Prostate gland (tissue), 2 donors: ENCODE measurements at regions not wholly inside any gene's neighbourhood (a gene's known extent, or its start where the extent isn't known, plus 50 kb on each side); places are given as distances from the start of the nearest gene placed in this dataset.

Experiments
- DNase-seq: peaks from one replicate; pipeline ENCODE4 v3.0.0-alpha.2; 2019; ENCODE audit warnings: low spot score
- H3K27ac ChIP-seq, 2 donors: fragments of 200-600 bp; sonication (generic); 2 replicates each; pipeline ENCODE4 v1.5.1; 2017 to 2019
- H3K27me3 ChIP-seq: fragments of 200-600 bp; sonication (generic); replicated peaks from 2 replicates; pipeline ENCODE4 v1.5.1; 2019; ENCODE audit not compliant: insufficient read depth
- H3K36me3 ChIP-seq, 2 donors: fragments of 200-600 bp; sonication (generic); 1 replicate in 1 of 2; 2 replicates in 1 of 2; pipeline versions ENCODE4 v1.5.1 to v1.8.1; 2017 to 2019
- H3K4me1 ChIP-seq: fragments of 200-600 bp; sonication (generic); replicated peaks from 2 replicates; pipeline ENCODE4 v1.5.1; 2019
- H3K4me3 ChIP-seq, 2 donors: fragments of 200-600 bp; sonication (generic); 2 replicates each; pipeline ENCODE4 v1.5.1; 2017 to 2019
- H3K9me3 ChIP-seq: fragments of 200-600 bp; sonication (generic); 2 replicates; pipeline ENCODE4 v1.5.1; 2017
- POLR2A ChIP-seq: fragments of 450-650 bp; IDR thresholded peaks from one replicate; pipeline ENCODE4 v1.6.1; 2016; ENCODE audit warnings: antibody characterized with exemption, mild to moderate bottlenecking
- POLR2AphosphoS5 ChIP-seq: sonication (generic); formaldehyde crosslinking; IDR thresholded peaks from one replicate; pipeline ENCODE4 v1.6.1; 2017; ENCODE audit warnings: antibody characterized with exemption
- WGBS: methylation state at CpG from one replicate; pipeline ENCODE4 v1.1.5; 2018; 5-methylcytosine and 5-hydroxymethylcytosine counted together
- intact Hi-C: fragments of 100-400 bp; cut with DNase I; formaldehyde crosslinking; loops from one replicate; pipeline ENCODE4 v1.14.2; 2022
- TF ChIP-seq, protein P1 (sequence below), 4 experiments: fragments of 200-600 bp in 2 of 4; fragments of 450-650 bp in 2 of 4; sonication (generic) in 2 of 4; IDR thresholded peaks; 1 replicate in 3 of 4; 2 replicates in 1 of 4; pipeline ENCODE4 v1.5.1; 2016 to 2019; ENCODE audit warnings: antibody characterized with exemption in 4 of 4, mild to moderate bottlenecking in 2 of 4, moderate library complexity in 2 of 4

DNA sequence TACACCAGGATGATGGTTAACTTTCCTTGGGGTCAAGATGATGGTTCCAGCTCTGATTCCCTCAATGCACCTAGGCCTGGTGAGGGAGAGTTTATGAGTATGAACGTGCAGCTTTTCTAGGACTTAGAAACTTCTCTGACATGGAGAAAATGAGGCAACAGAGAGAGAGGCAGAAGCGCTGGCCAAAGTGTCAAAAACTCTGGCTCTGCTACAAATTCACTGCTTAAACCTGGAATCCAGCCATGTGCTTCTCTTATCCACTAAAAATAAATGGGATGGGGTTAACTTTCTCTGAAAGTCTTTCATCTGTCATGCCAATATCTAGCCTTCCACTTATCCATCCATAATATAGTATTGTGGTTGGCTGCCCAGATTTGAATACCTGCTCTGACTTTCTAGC is 568.7 kb downstream of the MED13L start:
- no peaks in the 10 kb centered on the region for H3K36me3 ChIP-seq
- WGBS = 33% methylated on average over 2 of the region's 2 CpGs
- no peak overlapping the region for H3K27ac ChIP-seq
- DNase-seq = no peak
- TF ChIP-seq, protein P1, sequence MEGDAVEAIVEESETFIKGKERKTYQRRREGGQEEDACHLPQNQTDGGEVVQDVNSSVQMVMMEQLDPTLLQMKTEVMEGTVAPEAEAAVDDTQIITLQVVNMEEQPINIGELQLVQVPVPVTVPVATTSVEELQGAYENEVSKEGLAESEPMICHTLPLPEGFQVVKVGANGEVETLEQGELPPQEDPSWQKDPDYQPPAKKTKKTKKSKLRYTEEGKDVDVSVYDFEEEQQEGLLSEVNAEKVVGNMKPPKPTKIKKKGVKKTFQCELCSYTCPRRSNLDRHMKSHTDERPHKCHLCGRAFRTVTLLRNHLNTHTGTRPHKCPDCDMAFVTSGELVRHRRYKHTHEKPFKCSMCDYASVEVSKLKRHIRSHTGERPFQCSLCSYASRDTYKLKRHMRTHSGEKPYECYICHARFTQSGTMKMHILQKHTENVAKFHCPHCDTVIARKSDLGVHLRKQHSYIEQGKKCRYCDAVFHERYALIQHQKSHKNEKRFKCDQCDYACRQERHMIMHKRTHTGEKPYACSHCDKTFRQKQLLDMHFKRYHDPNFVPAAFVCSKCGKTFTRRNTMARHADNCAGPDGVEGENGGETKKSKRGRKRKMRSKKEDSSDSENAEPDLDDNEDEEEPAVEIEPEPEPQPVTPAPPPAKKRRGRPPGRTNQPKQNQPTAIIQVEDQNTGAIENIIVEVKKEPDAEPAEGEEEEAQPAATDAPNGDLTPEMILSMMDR (IDR thresholded peaks at IDR 0.05) = no peak
- TF ChIP-seq POLR2AphosphoS5 = no peak
- TF ChIP-seq POLR2A = no peak
- H3K4me1 ChIP-seq = no peaks in the 10 kb centered on the region
- intact Hi-C loops = no loop called here
- no peaks in the 10 kb centered on the region for H3K27me3 ChIP-seq
- H3K4me3 ChIP-seq = no peak overlapping the region
- H3K9me3 ChIP-seq = no peaks in the 10 kb centered on the region

DNA sequence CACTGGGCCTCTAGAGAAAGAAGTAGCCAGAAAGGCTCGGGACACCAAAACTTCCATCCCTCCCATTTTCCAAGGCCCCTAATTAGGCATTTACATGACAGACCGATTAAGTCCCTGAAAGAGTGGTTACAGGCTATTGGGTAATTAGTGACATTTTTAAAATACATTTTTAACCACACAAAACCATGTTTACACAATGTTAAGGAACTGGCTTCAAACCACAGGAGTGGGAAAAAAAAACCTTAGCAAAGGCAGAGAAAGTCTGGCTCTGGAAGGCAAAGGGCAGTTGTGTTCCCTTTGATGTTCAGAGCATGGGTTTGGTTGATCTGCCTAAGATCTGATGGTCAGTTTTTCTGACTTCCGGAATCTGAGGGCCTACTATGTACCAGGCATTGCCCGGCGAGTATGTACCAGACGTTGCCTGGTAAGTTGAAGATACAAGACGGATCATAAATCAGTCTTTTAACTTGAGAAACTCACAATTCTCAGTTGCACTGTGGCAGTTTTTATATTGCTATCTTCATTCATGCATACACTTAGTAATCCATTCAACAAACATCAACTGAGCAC is 576.5 kb downstream of the MED13L start:
- TF ChIP-seq, protein P1 (IDR thresholded peaks at IDR 0.05) = no peak
- TF ChIP-seq POLR2A = no peak
- no peak for TF ChIP-seq POLR2AphosphoS5
- no peaks in the 10 kb centered on the region for H3K4me1 ChIP-seq
- intact Hi-C loops = no loop called here
- no peak overlapping the region for H3K4me3 ChIP-seq
- no peak for DNase-seq
- WGBS = 57% methylated on average over 7 of the region's 7 CpGs
- no peaks in the 10 kb centered on the region for H3K9me3 ChIP-seq
- no peaks in the 10 kb centered on the region for H3K36me3 ChIP-seq
- no peak overlapping the region for H3K27ac ChIP-seq
- H3K27me3 ChIP-seq = no peaks in the 10 kb centered on the region

DNA sequence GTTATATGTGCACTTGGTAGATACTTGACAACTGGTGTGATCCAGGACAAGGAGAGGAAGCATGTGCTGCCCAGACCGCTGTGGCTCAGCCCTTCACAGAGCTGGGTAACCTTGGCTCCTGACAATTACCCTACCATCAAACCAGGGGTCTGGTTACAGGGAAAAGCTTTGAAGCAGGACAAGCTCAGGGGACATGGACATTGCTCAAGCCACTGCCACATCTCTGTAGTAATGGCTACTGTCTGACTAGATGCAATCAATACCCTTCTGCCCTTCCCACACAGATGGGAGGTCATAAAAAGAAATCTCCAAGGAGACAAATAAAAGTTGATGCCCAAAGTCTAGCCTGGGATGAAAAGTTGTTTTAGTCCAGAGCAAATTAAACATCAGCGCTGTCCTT is 577.4 kb downstream of the MED13L start:
- no peak for DNase-seq
- no peaks in the 10 kb centered on the region for H3K27me3 ChIP-seq
- no peak overlapping the region for H3K4me3 ChIP-seq
- no peaks in the 10 kb centered on the region for H3K36me3 ChIP-seq
- no peak overlapping the region for H3K27ac ChIP-seq
- no peaks in the 10 kb centered on the region for H3K4me1 ChIP-seq
- intact Hi-C loops = no loop called here
- WGBS = 98% methylated on average over 2 of the region's 2 CpGs
- no peaks in the 10 kb centered on the region for H3K9me3 ChIP-seq
- TF ChIP-seq POLR2AphosphoS5 = no peak
- TF ChIP-seq, protein P1 (IDR thresholded peaks at IDR 0.05) = no peak
- no peak for TF ChIP-seq POLR2A

DNA sequence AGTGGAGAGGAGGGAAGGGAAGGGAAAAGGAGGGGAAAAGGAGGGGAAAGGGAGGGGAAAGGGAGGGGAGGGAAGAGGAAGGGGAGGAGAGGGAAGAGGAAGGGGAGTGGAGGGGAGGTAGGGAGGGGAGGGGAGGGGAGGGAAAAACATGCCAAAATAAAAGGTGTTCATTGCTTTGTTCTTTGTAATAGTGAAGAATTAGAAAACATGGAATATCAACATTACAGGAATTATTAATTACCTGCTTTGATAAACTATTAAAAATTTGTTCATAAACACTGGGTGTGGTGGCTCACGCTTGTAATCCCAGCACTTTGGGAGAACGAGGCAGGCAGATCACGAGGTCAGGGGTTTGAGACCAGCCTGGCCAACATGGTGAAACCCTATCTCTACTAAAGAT is 579.2 kb downstream of the MED13L start:
- TF ChIP-seq POLR2A (no peak), POLR2AphosphoS5 (no peak)
- TF ChIP-seq, protein P1 (IDR thresholded peaks at IDR 0.05) = no peak
- Histone ChIP-seq H3K36me3 (no peaks in the 10 kb centered on the region), H3K4me1 (no peaks in the 10 kb centered on the region), H3K27ac (no peak overlapping the region), H3K4me3 (no peak overlapping the region), H3K27me3 (no peaks in the 10 kb centered on the region), H3K9me3 (no peaks in the 10 kb centered on the region)
- no peak for DNase-seq
- WGBS = 90% methylated on average over 3 of the region's 3 CpGs
- intact Hi-C loops = no loop called here

DNA sequence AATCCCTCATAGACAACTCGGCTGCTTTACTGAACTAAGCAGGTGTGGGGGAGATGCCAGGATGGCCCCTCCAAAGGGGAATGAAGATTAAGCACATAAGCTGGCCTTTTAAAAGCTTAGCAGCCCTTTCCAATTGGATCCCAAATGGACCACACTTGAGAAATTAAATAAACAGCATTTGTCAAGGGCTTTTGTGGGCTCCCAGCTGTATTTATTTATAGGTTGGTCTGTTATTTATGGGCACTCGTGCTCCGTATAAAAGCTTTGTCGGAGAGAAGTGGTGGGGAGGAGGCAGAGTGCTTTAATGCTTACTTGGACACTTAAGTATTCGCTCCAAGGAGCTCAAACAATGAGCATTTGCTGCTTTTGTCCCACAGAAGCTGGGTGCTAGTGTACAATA is 580.2 kb downstream of the MED13L start:
- H3K36me3 ChIP-seq = no peaks in the 10 kb centered on the region
- H3K4me1 ChIP-seq = no peaks in the 10 kb centered on the region
- no peak for TF ChIP-seq POLR2A
- peak; percentile 63 for TF ChIP-seq POLR2AphosphoS5
- TF ChIP-seq, protein P1 (IDR thresholded peaks at IDR 0.05) = no peak
- H3K9me3 ChIP-seq = no peaks in the 10 kb centered on the region
- H3K4me3 ChIP-seq = no peak overlapping the region
- 13% methylated on average over 5 of the region's 5 CpGs for WGBS
- peak; percentile 24 for DNase-seq
- intact Hi-C loops = no loop called here
- no peak overlapping the region for H3K27ac ChIP-seq
- no peaks in the 10 kb centered on the region for H3K27me3 ChIP-seq
